ENCODE measurements at regions not wholly inside any gene's neighbourhood (a gene's known extent, or its start where the extent isn't known, plus 50 kb on each side); places are given as distances from the start of the nearest gene placed in this dataset.

DNA sequence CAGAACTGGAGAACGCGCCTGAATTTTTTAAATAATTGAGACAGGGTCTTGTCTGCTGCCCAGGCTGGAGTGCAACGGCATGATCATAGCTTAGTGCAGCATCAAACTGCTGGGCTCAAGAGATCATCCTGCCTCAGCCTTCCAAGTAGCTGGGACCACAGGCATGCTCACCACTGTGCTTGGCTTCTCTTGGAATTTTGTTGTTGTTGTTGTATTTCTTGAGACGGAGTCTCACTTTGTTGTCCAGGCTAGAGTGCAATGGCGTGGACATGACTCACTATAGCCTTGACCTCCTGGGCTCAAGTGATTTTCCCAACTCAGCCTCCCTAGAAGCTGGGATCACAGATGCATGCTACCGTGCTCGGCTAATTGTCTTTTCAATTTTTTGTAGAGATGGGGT lies 58.4 kb upstream of the DAB2IP start:
- TF ChIP-seq, protein P1, sequence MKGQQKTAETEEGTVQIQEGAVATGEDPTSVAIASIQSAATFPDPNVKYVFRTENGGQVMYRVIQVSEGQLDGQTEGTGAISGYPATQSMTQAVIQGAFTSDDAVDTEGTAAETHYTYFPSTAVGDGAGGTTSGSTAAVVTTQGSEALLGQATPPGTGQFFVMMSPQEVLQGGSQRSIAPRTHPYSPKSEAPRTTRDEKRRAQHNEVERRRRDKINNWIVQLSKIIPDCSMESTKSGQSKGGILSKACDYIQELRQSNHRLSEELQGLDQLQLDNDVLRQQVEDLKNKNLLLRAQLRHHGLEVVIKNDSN (IDR thresholded peaks at IDR 0.05), result no peak
- TF ChIP-seq, protein P2, sequence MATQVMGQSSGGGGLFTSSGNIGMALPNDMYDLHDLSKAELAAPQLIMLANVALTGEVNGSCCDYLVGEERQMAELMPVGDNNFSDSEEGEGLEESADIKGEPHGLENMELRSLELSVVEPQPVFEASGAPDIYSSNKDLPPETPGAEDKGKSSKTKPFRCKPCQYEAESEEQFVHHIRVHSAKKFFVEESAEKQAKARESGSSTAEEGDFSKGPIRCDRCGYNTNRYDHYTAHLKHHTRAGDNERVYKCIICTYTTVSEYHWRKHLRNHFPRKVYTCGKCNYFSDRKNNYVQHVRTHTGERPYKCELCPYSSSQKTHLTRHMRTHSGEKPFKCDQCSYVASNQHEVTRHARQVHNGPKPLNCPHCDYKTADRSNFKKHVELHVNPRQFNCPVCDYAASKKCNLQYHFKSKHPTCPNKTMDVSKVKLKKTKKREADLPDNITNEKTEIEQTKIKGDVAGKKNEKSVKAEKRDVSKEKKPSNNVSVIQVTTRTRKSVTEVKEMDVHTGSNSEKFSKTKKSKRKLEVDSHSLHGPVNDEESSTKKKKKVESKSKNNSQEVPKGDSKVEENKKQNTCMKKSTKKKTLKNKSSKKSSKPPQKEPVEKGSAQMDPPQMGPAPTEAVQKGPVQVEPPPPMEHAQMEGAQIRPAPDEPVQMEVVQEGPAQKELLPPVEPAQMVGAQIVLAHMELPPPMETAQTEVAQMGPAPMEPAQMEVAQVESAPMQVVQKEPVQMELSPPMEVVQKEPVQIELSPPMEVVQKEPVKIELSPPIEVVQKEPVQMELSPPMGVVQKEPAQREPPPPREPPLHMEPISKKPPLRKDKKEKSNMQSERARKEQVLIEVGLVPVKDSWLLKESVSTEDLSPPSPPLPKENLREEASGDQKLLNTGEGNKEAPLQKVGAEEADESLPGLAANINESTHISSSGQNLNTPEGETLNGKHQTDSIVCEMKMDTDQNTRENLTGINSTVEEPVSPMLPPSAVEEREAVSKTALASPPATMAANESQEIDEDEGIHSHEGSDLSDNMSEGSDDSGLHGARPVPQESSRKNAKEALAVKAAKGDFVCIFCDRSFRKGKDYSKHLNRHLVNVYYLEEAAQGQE (IDR thresholded peaks at IDR 0.05; ENCODE audit: low read depth), result no peak
- TF ChIP-seq RAD21 (IDR thresholded peaks at IDR 0.05; ENCODE audit: low read depth), result no peak
- TF ChIP-seq CEBPB (IDR thresholded peaks at IDR 0.05), result no peak
- no peak for TF ChIP-seq FOXM1 (IDR thresholded peaks at IDR 0.05; ENCODE audit: borderline replicate concordance, low read depth)

DNA sequence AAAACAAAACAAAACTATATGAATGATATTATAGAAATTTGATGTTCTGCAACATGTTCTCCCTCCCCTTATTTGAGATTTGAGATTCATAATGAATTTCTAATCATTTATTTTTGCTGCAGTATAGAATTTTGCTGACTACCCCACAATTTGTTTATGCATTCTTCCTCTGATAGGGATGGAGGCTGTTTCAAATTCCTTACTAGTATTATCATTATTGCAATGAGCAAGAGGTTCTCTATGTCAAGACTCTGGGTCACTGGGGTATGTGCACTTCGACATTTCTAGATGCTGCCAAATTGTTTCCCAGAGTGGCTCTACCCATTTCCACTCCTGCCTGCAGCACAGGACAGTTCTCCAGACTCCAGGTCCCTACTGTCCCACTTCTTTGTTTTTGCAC lies 54.9 kb upstream of the DAB2IP start:
- no peak for TF ChIP-seq FOXM1 (IDR thresholded peaks at IDR 0.05; ENCODE audit: borderline replicate concordance, low read depth)
- TF ChIP-seq ZBTB7A (IDR thresholded peaks at IDR 0.05; ENCODE audit: low read depth), result no peak
- TF ChIP-seq RAD21 (IDR thresholded peaks at IDR 0.05; ENCODE audit: low read depth), result no peak
- no peak for TF ChIP-seq CEBPB (IDR thresholded peaks at IDR 0.05)
- TF ChIP-seq TEAD4 (IDR thresholded peaks at IDR 0.05), result no peak

DNA sequence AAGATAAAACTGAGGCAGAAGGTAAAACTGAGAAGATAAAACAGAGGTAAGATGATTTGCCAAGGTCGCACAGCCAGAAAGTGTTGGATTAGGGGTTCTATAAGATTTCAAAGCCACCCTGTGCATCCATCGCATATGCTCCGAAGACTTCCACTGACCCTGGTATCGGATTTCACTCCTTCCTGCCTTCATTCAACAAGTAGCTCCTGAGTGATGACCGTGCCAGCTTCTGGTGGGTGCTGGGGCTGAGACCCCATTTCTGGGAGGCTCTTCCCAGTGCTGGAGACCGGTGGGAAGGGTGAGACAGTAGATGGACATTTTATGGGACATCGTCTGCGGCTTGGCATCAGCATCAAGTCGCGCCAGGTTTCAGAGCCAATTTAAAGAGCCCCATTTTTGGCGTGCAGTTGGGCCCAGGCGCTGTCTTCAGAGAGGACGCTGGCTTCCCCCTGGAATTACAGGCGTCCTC lies 53.7 kb upstream of the DAB2IP start:
- TF ChIP-seq ZBTB7A (IDR thresholded peaks at IDR 0.05; ENCODE audit: low read depth), result 0 out of 2 replicates have a peak, but pooled peaks have one; percentile 38
- TF ChIP-seq, protein P2 (IDR thresholded peaks at IDR 0.05; ENCODE audit: low read depth), result no peak

DNA sequence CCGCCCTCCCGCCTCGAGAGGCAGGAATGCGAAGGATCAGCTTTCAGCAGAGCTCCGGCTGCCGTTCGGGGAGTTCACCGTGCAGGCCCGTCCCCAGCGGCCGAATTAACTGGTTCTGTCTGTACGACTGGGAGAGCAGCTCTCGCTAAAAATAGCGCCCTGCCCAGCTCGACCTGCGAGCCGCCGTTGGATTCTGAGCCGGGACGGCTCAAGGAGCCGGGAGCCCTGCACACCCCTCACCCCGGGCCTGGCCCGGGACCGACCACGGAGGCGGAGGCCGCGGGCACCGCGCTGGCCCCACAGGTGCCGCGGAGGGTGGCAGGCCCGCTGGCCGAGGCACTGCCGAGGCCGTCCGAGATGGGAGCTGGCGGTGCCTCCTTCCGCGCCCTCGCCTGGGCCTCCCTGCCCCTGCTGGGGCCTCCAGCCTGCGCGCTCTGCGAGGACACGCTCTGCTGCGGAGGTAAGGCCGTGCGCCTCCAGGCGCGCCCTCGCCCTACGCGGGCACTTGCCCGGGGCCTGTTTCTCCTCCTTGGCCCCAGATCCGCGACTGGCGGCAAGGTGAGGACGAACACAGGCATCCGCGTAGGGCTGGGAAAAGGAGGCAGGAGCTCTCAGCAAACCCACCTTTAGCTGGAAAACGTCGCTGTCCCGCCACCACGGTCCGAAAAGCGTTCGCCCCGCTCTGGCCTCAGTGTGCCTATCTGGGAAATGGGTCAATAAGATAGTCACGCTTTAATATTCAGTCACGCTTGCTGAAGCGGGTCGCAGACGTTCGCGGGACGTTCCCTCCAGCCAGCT lies 53.1 kb upstream of the DAB2IP start:
- peak; percentile 57 for TF ChIP-seq TCF12 (IDR thresholded peaks at IDR 0.05; ENCODE audit: low read depth)
- TF ChIP-seq, protein P2 (IDR thresholded peaks at IDR 0.05; ENCODE audit: low read depth), result no peak
- TF ChIP-seq EP300 (IDR thresholded peaks at IDR 0.05; ENCODE audit: borderline replicate concordance), result peak; percentile 50; the same call in 1 of the 2 replicates
- peak; percentile 97 for TF ChIP-seq TEAD4 (IDR thresholded peaks at IDR 0.05)
- TF ChIP-seq YY1 (IDR thresholded peaks at IDR 0.05; ENCODE audit: low read depth), result no peak
- no peak for TF ChIP-seq FOXM1 (IDR thresholded peaks at IDR 0.05; ENCODE audit: borderline replicate concordance, low read depth)
- TF ChIP-seq ZBTB7A (IDR thresholded peaks at IDR 0.05; ENCODE audit: low read depth), result 0 out of 2 replicates have a peak, but pooled peaks have one; percentile 31
- TF ChIP-seq, protein P3, sequence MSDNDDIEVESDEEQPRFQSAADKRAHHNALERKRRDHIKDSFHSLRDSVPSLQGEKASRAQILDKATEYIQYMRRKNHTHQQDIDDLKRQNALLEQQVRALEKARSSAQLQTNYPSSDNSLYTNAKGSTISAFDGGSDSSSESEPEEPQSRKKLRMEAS (IDR thresholded peaks at IDR 0.05), result peak; percentile 71
- TF ChIP-seq NFIC (IDR thresholded peaks at IDR 0.05), result peak; percentile 33; the same call in 1 of the 2 replicates
- TF ChIP-seq TAF1 (IDR thresholded peaks at IDR 0.05; ENCODE audit: low read depth), result 0 out of 2 replicates have a peak, but pooled peaks have one; percentile 36
- TF ChIP-seq RAD21 (IDR thresholded peaks at IDR 0.05; ENCODE audit: low read depth), result no peak

DNA sequence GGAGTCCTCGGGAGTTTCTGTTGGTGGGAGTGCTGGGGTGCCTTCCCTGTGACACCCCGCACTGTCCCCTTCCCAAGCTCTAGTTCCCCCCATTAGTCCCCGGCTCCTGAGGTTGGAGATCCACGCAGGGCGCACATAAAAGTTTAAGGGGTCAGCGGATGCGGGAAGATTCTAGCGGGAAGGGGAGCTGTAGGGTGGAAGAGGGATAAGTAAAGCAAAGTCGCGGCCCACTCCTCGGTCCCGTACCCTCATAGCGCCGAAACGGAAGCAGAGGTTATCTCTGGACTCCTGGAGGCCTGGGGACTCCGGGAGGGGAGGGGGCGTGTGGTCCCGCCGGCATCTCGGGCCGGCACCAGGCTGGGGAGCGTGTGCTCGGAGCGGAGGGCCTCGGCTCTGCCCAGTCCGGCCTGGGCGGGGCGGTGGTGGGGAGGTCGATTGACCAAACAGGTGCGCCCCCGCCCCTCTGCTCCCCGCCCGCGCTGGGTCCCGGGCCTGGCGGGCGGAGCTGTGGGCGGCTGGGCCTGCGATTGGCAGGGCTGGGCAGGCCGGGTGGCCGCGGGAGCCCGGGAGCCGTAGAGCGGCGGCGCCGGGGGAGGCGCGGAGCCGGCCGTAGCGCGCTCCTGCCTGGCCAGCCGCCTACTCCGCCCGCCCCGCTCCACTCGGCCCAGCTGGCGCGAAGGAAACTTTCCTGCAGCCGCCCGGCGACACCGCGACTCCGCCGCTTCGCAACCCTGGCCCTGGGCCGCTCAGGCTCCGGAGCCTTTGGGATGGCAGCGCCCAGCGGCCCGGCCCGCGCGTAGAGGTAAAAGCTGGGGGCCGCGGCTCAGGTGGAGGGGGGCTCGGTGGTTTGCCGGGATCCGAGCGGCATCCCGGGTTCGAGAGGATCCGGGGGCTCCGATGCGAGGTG lies 52.2 kb upstream of the DAB2IP start:
- TF ChIP-seq EGR1 (IDR thresholded peaks at IDR 0.05) (peak; percentile 46), CEBPB (IDR thresholded peaks at IDR 0.05) (no peak), CREB1 (IDR thresholded peaks at IDR 0.05; ENCODE audit: low read depth) (no peak), TAF1 (IDR thresholded peaks at IDR 0.05; ENCODE audit: low read depth) (no peak), ZBTB7A (IDR thresholded peaks at IDR 0.05; ENCODE audit: low read depth) (peak; percentile 85), FOXM1 (IDR thresholded peaks at IDR 0.05; ENCODE audit: borderline replicate concordance, low read depth) (no peak), TEAD4 (IDR thresholded peaks at IDR 0.05) (no peak), TCF12 (IDR thresholded peaks at IDR 0.05; ENCODE audit: low read depth) (no peak), RAD21 (IDR thresholded peaks at IDR 0.05; ENCODE audit: low read depth) (no peak), YY1 (IDR thresholded peaks at IDR 0.05; ENCODE audit: low read depth) (no peak), NFIC (IDR thresholded peaks at IDR 0.05) (no peak; the same call in 1 of the 2 replicates), EP300 (IDR thresholded peaks at IDR 0.05; ENCODE audit: borderline replicate concordance) (no peak)
- TF ChIP-seq, protein P1 (IDR thresholded peaks at IDR 0.05), result no peak
- TF ChIP-seq, protein P3 (IDR thresholded peaks at IDR 0.05), result peak; percentile 65
- TF ChIP-seq, protein P2 (IDR thresholded peaks at IDR 0.05; ENCODE audit: low read depth), result no peak
